Fibroblast of lung (primary cell): ENCODE measurements at regions not wholly inside any gene's neighbourhood (a gene's known extent, or its start where the extent isn't known, plus 50 kb on each side); places are given as distances from the start of the nearest gene placed in this dataset.

ENCODE experiments used
- CTCF ChIP-seq, 2 donors: IDR thresholded peaks in 1 of 2; conservative IDR thresholded peaks in 1 of 2; 1 replicate in 1 of 2; 2 replicates in 1 of 2; pipeline ENCODE4 v1.5.1; 2011 to 2012; ENCODE audit warnings: low read length in 2 of 2, control low read depth in 1 of 2, inconsistent platforms in 1 of 2, low read depth in 1 of 2, mild to moderate bottlenecking in 1 of 2
- EZH2 ChIP-seq: IDR thresholded peaks from 2 replicates; pipeline ENCODE4 v1.5.1; 2012; ENCODE audit warnings: low read length, control low read depth, mild to moderate bottlenecking; ENCODE audit errors: missing control alignments

- TF ChIP-seq CTCF (conservative IDR thresholded peaks at IDR 0.05 in 1 of 2, IDR thresholded peaks at IDR 0.05 in 1 of 2; ENCODE audit: low read depth in 1 of 2, low read length in 2 of 2) (no peak), EZH2 (no peak)
Measured at GRCh38 chr11:110022548-110022947, 70.6 kb upstream of the ZC3H12C start.
